HS-5 (cell line): ENCODE measurements at regions not wholly inside any gene's neighbourhood (a gene's known extent, or its start where the extent isn't known, plus 50 kb on each side); places are given as distances from the start of the nearest gene placed in this dataset.
"Not testable (repeated sequence)": the region's sequence is repeated elsewhere in the genome, so short reads cannot be mapped to it uniquely, and the experiment has no call there.

Source experiments
- DNase-seq: peaks from one replicate; pipeline ENCODE4 v3.0.0-alpha.2; 2012; ENCODE audit warnings: low read depth

- no peak for DNase-seq
Observed at GRCh38 chr2:184993746-184994145, 395.4 kb downstream of the ZNF804A start.

DNA sequence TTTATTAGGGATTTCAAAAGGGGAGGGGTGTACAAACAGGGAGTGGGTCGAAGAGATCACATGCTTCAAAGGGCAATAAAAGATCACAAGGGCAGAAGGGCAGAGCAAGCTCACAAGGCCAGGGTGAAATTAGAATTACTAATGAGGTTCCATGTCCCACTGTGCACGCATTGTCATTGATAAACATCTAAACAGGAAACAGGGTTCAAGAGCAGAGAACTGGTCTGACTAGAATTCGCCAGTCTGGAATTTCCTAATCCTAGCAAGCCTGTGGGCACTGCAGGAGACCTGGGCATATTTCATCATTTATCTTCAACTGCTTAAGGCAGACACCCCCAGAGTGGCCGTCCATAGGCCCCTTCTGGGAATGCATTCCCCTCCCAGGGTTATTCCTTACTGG lies 408.2 kb downstream of the ZNF804A start:
- DNase-seq = no peak

DNA sequence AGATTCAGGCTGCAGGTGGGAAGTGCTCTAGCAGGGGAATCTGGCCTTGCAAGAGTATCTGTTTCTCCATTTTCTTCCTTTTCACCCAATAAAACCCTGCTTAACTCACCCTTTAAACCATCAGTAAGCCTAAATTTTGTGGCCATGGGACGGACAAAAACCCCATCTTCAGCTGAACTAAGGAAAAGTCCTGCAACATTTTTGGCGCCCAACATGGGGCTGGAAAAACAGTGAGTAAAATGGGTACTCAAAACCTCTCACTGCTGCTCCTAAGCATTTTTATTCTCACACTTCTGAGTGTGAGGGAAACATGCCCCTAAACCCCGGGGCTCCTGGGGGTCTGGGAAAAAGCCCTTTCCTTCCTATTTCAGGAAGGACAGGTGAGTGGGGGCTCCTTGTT lies 414.3 kb downstream of the ZNF804A start:
- no peak for DNase-seq

DNA sequence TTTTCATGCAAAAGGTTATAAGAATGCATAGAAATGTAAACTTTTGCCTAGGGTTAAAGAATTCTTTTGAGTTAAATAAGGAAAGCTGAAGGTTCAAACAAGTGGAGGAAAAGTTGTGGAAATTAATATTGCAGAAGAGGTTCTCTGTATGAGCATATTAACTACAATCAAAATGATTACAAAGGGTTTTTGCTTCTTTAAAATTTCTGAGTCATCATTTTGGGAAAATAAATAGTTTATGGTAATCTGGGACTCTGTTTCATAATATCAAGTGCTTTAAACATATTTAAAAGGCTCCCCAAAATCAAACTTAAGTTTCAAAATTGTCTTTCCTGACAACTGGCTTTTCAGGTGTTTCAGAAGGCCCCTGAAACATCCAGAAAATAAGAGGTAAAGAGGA lies 415.7 kb downstream of the ZNF804A start:
- DNase-seq = no peak

- DNase-seq = not testable (repeated sequence)
Observed at GRCh38 chr2:185025891-185026290, 427.6 kb downstream of the ZNF804A start.

GRCh38 chr2:185035906-185036305 lies 437.6 kb downstream of the ZNF804A start:
- no peak for DNase-seq

GRCh38 chr2:185044323-185044874 lies 446.1 kb downstream of the ZNF804A start:
- DNase-seq = no peak

DNA sequence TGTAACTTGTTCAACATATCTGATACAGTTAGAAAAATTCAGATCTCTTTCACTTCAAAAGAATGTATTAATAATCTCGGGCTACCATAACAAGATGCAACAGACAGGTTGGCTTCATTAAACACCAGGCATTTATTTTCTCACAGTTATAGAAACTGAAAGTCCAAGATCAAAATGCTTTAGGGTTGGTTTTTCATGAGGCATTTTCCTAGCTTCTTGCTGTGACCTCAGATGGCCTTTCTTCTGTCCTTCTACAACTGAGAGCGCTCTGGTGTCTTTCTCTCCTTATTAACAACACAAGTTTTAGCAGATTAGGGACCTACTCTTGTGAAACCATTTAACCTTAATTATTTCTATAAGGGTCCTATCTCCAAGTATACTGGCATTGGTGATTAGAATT lies 452.5 kb downstream of the ZNF804A start:
- no peak for DNase-seq

- no peak for DNase-seq
Observed at GRCh38 chr2:185063761-185064160, 465.4 kb downstream of the ZNF804A start.

DNA sequence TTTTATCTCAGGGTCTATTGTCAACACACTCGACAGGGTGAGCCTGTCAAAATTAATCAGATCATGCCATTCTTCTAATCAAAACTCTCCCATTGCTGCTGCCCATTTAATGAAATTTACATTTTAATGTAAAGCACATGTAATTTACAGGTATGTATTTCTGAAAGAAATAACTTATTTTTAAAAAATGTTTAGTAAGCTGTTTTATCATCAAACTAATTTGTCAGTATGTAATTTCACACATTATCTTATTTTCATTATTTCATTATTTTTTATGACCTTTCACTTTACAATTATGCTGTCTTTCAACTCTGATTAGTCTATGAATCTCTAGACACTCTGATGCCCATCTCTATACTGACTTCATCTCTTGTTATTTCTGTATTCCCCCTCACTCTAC lies 467.8 kb downstream of the ZNF804A start:
- DNase-seq = no peak

GRCh38 chr2:185069107-185069506 lies 470.8 kb downstream of the ZNF804A start:
- DNase-seq = no peak

DNA sequence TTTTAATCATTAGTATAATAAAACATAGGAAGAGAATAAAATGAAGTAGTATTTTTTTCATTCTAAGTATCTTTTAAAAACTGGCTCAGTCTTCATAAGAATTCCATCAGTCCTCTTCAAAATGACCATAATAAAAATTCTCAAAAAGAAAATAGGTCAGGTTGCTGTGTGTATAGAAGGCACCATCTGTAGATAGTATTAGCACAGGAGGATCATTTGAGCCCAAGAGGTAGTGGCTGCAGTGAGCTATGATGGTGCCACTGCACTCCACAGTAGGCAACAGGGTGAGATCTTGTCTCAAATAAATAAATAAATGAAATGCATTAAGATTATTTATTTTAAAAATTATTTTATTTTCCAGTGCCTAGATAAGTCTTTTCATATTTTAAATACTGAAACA lies 475.8 kb downstream of the ZNF804A start:
- no peak for DNase-seq

DNA sequence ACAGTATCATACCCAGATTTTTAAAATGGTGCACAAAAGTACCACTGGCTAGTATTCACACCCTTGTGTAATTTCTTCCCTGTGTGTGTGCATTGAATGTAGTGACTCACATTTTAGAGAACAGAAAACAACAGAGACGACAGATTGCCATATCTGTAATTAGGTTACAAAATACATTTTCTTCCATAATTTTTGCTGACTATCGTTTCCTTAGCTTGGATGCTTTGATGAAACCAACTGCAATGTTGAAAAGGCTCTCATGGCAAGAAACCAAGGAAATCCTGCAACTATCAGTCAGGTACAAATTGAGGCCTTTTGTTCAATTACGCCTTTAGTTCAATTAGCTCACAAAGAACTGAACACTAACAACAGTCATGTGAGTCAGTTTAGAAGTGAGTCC lies 484.4 kb downstream of the ZNF804A start:
- no peak for DNase-seq

GRCh38 chr2:185108588-185108987 lies 510.3 kb downstream of the ZNF804A start:
- DNase-seq = no peak

- peak; percentile 39 for DNase-seq
Observed at GRCh38 chr2:185127412-185127811, 529.1 kb downstream of the ZNF804A start.

- no peak for DNase-seq
Observed at GRCh38 chr2:185128346-185128745, 530.0 kb downstream of the ZNF804A start.

DNA sequence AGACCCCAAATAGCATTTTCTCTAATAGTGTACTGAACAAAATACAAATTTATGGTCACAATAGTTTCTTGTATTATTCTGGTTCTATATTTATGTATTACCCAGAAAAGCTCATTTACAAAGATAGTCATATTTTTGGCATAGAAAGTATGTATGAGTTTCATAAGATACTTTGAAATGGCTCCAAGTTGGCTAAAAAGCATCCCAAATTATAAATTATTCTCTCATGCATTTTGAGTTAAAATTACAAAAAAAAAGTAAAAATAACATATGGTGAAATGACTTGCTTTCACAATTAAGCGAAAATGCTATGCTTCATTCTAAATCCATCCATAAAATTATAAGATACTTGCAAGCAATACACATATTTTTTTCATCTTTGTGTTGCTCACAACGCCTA lies 530.7 kb downstream of the ZNF804A start:
- DNase-seq = no peak

DNA sequence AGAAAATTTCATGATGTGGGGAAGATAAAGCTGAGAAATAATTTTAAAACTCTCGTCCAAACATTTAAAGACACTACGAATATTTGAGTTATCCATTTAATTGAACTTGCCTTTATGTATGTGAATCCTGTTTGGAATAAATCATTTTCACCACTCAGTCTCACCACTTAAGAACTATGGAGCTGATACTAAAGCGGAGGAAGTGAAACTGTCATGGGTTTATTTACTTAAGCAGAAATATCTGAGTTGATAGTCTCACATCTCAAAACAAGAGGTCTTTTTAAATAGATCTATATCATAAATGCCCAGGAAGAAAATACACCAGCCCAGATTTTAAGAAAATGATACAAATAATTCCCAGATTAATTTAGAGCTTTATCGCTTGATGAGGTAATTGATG lies 532.4 kb downstream of the ZNF804A start:
- no peak for DNase-seq

DNA sequence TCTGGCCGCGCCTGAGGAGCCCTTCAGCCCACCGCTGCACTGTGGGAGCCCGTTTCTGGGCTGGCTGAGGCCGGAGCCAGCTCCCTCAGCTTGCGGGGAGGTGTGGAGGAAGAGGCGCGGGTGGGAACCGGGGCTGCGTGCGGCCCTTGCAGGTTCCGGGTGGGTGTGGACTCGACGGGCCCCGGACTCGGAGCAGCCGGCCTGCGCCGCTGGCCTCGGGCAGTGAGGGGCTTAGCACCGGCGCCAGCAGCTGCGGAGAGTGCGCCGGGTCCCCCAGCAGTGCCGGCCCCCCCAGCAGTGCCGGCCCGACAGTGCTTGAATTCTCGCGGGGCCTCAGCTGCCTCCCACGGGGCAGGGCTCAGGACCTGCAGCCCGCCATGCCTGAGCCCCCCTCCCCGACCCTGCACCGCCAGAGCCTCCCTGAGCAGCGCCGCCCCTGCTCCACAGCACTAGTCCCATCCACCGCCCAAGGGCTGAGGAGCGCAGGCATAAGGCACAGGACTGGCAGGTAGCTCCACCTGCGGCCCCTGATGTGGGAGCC lies 534.2 kb downstream of the ZNF804A start:
- no peak for DNase-seq

DNA sequence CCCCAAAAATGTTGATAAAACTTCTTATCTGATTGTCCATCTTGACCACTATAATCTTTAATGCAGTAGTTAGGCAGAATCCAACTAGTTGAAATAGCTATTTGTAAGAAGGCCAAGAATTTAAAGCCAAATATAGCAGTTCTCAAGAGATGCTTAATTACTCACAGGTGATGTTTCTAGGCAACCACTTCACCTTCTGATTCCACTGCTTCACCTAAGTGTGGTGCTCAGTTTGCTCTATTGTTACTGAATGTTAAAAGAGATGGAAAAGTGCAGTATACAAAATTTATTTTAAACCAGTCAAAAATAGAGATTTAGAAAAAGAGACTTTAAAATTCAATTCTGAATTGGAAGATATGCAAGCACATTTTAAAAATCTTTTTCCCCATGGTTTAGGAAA lies 539.4 kb downstream of the ZNF804A start:
- no peak for DNase-seq

- DNase-seq = no peak
Observed at GRCh38 chr2:185142677-185143076, 544.3 kb downstream of the ZNF804A start.

GRCh38 chr2:185144159-185144919 lies 546.0 kb downstream of the ZNF804A start:
- DNase-seq = no peak

DNA sequence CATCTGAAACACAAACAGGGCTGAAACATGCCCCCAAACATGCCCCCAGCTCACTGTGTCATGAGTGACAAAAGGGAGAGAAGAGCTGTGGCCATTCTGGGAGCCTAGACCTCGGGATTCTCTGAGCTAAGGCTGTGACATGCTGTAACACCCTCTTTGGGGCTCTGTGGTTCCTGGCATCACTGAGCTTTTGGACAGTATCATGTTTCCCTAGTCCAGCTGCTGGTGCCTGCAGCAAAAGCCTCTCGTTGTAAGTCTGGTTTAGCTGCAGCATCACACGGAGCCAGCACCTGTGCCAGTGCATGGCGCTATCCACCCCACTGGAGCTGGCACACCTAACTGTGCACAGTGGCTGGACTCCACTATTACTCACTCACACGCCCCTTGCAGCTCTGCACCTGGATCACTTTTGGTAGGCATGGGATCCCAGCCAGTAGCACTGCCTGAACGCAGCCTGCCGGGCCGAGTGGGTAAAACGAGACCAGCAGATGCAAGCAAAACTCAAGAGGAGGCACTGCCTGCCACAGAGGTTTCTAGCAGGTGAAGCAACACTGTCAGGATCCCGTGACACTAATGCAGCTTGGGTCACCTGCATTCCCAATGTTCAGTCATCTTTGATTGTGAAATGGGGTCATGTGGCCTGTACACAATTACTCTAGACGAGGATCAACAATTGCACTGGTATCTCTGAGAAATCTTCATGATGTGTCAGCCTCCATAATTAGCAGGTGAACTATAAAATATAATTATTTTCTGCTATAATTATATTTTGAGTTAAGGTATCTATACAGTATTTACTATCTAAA lies 547.2 kb downstream of the ZNF804A start:
- DNase-seq = no peak
